SK-N-SH (cell line): ENCODE measurements at regions not wholly inside any gene's neighbourhood (a gene's known extent, or its start where the extent isn't known, plus 50 kb on each side); places are given as distances from the start of the nearest gene placed in this dataset.

Experiments used
- EP300 ChIP-seq, 2 experiments: IDR thresholded peaks; 2 replicates each; pipeline versions ENCODE4 v1.4.0 to v1.6.1; 2012; ENCODE audit warnings: borderline replicate concordance in 1 of 2, low read depth in 1 of 2, low read length in 1 of 2
- POLR2AphosphoS5 ChIP-seq: IDR thresholded peaks from 2 replicates; pipeline ENCODE4 v1.6.1; 2012; ENCODE audit warnings: low read depth, low read length
- RCOR1 ChIP-seq: fragments of 150-350 bp; IDR thresholded peaks from 2 replicates; pipeline ENCODE4 v1.6.1; 2017; ENCODE audit warnings: antibody characterized with exemption, low read length
- SIN3A ChIP-seq: IDR thresholded peaks from 2 replicates; pipeline ENCODE4 v1.6.1; 2012; ENCODE audit warnings: low read depth, mild to moderate bottlenecking, low read length, moderate library complexity, borderline replicate concordance
- TAF1 ChIP-seq: IDR thresholded peaks from 2 replicates; pipeline ENCODE4 v1.6.1; 2012; ENCODE audit warnings: low read depth, mild to moderate bottlenecking, low read length, moderate library complexity, borderline replicate concordance
- TF ChIP-seq, protein P1 (sequence below): fragments of 200-600 bp; sonication (generic); IDR thresholded peaks from 2 replicates; pipeline ENCODE4 v1.6.1; 2017; ENCODE audit warnings: antibody characterized with exemption, mild to moderate bottlenecking, moderate library complexity
- TF ChIP-seq, protein P2 (sequence below): fragments of 150-350 bp; IDR thresholded peaks from 2 replicates; pipeline ENCODE4 v1.6.1; 2017; ENCODE audit warnings: antibody characterized with exemption, low read length, low read depth, borderline replicate concordance

DNA sequence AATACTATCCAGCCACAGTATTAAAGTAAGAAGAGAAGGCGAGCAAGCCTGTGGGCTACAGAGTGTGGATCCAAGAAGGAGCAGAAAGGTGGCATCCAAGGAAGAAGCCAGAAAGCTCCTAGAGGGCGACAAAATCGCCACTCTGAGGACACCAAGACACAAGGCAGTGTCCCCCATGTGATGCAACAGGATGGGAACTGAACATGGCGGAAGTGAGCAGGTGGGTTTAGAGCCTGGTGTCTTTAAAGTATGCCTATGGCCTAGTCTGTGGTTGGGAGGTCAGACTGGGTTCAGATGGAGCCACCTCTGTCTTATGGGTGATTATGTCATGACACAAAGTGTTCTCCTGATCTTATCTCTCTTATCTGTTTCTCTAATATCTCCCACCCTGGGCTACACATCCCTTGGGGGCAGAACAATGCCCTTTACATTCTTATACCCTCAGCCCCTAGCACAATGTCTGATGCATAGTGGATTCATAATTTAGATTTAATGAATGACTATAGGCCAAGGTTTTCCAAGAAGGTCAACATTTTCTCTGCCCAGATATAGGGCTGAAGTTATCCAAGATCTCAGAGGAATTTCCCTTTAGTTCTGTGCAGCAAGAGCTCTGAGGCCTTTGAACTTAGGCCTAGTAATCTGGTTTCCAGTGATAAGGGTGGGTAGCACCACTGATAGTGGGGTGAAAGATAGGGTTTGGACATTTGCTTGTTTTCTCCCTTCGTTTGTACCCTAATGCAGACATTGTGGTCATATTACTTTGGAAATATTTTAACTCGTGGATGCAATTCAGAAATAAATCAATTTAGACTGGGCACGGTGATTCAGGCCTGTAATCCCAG lies 167.3 kb upstream of the AKIRIN2 start:
- TF ChIP-seq, protein P1, sequence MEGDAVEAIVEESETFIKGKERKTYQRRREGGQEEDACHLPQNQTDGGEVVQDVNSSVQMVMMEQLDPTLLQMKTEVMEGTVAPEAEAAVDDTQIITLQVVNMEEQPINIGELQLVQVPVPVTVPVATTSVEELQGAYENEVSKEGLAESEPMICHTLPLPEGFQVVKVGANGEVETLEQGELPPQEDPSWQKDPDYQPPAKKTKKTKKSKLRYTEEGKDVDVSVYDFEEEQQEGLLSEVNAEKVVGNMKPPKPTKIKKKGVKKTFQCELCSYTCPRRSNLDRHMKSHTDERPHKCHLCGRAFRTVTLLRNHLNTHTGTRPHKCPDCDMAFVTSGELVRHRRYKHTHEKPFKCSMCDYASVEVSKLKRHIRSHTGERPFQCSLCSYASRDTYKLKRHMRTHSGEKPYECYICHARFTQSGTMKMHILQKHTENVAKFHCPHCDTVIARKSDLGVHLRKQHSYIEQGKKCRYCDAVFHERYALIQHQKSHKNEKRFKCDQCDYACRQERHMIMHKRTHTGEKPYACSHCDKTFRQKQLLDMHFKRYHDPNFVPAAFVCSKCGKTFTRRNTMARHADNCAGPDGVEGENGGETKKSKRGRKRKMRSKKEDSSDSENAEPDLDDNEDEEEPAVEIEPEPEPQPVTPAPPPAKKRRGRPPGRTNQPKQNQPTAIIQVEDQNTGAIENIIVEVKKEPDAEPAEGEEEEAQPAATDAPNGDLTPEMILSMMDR: no peak
- no peak for TF ChIP-seq RCOR1
- TF ChIP-seq, protein P2, sequence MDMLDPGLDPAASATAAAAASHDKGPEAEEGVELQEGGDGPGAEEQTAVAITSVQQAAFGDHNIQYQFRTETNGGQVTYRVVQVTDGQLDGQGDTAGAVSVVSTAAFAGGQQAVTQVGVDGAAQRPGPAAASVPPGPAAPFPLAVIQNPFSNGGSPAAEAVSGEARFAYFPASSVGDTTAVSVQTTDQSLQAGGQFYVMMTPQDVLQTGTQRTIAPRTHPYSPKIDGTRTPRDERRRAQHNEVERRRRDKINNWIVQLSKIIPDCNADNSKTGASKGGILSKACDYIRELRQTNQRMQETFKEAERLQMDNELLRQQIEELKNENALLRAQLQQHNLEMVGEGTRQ: no peak
- no peak for TF ChIP-seq POLR2AphosphoS5
- no peak for TF ChIP-seq SIN3A
- TF ChIP-seq TAF1: no peak
- TF ChIP-seq EP300 (IDR thresholded peaks at IDR 0.05; ENCODE audit: borderline replicate concordance in 1 of 2, low read depth in 1 of 2, low read length in 1 of 2): no peak
